AG10803 (cell line): ENCODE measurements at regions not wholly inside any gene's neighbourhood (a gene's known extent, or its start where the extent isn't known, plus 50 kb on each side); places are given as distances from the start of the nearest gene placed in this dataset.
"Not testable (repeated sequence)": the region's sequence is repeated elsewhere in the genome, so short reads cannot be mapped to it uniquely, and the experiment has no call there.

Experiments used
- DNase-seq: peaks from one replicate; pipeline ENCODE4 v3.0.0; 2010; ENCODE audit warnings: low read depth
- H3K4me3 ChIP-seq: 2 replicates; pipeline ENCODE4 v1.5.1; 2011; ENCODE audit warnings: mild to moderate bottlenecking, low read length, control low read depth
- CTCF ChIP-seq: conservative IDR thresholded peaks from 2 replicates; pipeline ENCODE4 v1.5.1; 2011; ENCODE audit warnings: mild to moderate bottlenecking, low read length, control low read depth, inconsistent platforms

GRCh38 chr7:156347132-156347531 lies 293.4 kb upstream of the RNF32 start:
- no peak for TF ChIP-seq CTCF
- DNase-seq, result no peak
- no peak overlapping the region for H3K4me3 ChIP-seq

GRCh38 chr7:156344595-156344994 lies 296.0 kb upstream of the RNF32 start:
- H3K4me3 ChIP-seq, result no peak overlapping the region
- no peak for DNase-seq
- no peak for TF ChIP-seq CTCF

- TF ChIP-seq CTCF, result no peak
- H3K4me3 ChIP-seq, result no peak overlapping the region
- DNase-seq, result no peak
Observed at GRCh38 chr7:156334636-156335035, 305.9 kb upstream of the RNF32 start.

GRCh38 chr7:156327916-156328315 lies 312.7 kb upstream of the RNF32 start:
- TF ChIP-seq CTCF, result no peak
- DNase-seq, result no peak
- no peak overlapping the region for H3K4me3 ChIP-seq

GRCh38 chr7:156327474-156327873 lies 313.1 kb upstream of the RNF32 start:
- H3K4me3 ChIP-seq, result no peak overlapping the region
- no peak for DNase-seq
- TF ChIP-seq CTCF, result no peak

- no peak overlapping the region for H3K4me3 ChIP-seq
- no peak for DNase-seq
- no peak for TF ChIP-seq CTCF
Observed at GRCh38 chr7:156324201-156324600, 316.4 kb upstream of the RNF32 start.

- not testable (repeated sequence) for H3K4me3 ChIP-seq, DNase-seq
Observed at GRCh38 chr7:156321430-156321829, 319.1 kb upstream of the RNF32 start.

GRCh38 chr7:156318926-156319325 lies 321.6 kb upstream of the RNF32 start:
- no peak overlapping the region for H3K4me3 ChIP-seq
- no peak for DNase-seq
- TF ChIP-seq CTCF, result no peak
